GM21381 (cell line): ENCODE measurements at regions not wholly inside any gene's neighbourhood (a gene's known extent, or its start where the extent isn't known, plus 50 kb on each side); places are given as distances from the start of the nearest gene placed in this dataset.
"Not testable (repeated sequence)": the region's sequence is repeated elsewhere in the genome, so short reads cannot be mapped to it uniquely, and the experiment has no call there.

Source experiments
- ATAC-seq: cut with Tn5 transposase; IDR thresholded peaks from one replicate; pipeline ENCODE4 v1.9.1; 2021; ENCODE audit warnings: mild to moderate bottlenecking, moderate library complexity; ENCODE audit not compliant: unreplicated experiment

- no peak for ATAC-seq
These were observed 84.5 kb upstream of the SETMAR start for GRCh38 chr3:4218456-4219226.

DNA sequence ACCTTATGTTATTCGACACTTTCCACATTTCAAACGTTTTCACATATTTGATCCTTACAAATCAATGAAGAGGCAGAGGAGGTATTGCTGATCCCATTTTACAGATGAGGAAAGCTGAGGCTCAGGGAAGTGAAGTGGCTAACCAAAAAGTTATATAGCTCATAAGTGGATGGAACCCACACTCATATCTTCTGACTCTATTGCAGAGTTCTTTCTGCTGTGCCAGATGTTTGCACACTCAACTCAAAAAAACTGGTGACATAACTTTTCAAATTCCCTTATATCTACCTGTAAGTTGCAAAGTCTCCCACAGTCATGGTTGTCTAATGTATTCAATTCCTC lies 84.0 kb upstream of the SETMAR start:
- no peak for ATAC-seq

DNA sequence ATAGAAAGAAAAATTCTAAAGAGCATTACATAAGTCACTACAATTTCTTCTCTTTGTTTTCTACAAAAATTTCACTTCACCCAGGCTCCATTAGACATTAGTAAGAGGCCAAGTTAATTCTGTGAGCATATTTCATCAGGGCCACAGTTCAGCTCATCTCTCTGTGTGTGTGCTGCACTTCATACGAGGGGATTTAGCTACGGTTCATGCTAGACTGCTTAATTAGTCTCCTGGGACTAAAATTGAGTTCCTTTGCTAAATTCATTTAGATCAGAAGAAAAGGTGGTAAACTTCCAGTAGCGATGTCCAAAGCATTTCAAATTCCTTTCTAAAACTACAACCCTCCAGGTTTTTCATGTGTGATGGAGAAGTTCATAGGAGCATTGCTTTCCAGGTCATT lies 83.1 kb upstream of the SETMAR start:
- no peak for ATAC-seq

- no peak for ATAC-seq
These were observed 80.5 kb upstream of the SETMAR start for GRCh38 chr3:4222574-4223175.

DNA sequence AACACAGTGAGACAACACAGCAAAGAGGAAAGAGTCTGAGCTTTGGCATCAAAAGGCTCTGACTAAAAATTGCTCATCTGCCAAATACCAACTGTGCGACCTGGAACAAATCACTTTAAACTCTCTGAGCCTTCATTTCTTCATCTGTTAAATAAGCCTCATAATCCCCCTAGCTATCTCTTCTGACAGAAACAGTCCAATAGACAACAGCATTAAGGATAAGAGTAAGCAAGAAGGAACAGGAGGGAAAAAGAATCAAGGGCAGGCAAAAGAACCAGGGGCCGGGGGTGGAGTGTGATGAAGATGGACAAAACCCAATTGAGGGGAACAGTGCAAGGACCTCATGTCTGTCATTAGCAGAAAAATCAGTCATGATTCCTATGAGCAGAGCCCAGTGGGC lies 79.4 kb upstream of the SETMAR start:
- no peak for ATAC-seq

DNA sequence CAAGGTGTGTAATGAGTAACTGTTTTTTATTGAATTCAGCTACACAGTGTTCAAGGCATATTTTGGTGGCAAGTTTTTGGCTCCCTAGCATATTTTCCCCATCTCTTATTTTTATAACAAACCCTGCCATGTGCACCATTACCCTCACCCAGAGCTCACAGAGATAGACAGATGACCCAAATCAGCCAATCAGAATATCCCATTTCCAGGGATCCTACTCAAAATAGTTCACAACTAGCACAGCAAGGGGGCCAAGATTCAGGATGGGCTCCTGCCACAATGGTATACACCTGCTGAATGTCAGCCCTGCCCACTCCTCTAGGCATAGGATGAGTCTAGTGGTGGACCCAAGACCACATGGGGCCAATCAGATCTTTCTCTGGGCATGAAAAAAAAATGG lies 78.8 kb upstream of the SETMAR start:
- no peak for ATAC-seq

DNA sequence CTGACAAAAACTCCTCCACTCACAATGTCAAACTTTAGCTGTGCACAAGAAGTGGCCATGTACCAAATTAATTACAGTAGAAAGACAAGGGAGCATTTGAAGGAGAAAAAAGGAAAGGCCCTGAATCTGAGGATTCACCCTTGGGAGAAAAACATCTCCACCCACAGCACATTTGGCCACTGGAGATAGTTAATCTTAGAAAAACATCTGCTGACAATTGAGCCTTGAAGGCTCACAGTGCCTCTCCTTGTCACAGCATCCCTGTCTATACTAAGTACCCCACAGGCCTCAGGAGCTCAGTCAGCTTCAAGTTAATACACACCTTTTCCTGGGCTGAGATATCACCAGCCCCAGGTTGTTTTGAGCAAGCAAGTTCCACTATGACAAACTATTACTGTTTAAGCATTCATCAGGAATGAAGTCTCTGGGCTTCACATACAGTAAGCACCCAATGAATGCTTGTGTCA lies 78.1 kb upstream of the SETMAR start:
- no peak for ATAC-seq

DNA sequence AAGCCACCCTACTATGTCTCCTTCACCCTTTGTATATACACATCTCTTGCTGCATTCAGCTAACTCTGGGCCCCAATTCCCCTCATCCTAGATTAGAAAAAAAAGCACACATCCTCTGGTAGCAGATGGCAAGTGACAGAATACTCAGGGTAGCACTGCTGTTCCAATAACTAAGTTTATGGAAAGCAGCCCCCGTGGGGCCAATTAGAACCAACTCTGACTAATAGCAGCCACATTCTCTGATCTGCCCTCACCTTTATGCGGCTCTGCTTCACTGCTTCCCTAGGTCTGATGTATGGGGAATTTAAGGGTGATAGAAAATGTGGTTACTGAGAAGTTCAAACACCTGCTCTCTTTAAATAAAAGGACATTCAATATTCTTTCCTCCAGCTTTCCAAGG lies 74.9 kb upstream of the SETMAR start:
- ATAC-seq: no peak

- ATAC-seq: no peak
These were observed 72.1 kb upstream of the SETMAR start for GRCh38 chr3:4231041-4231440.

- no peak for ATAC-seq
These were observed 70.4 kb upstream of the SETMAR start for GRCh38 chr3:4232798-4233197.

DNA sequence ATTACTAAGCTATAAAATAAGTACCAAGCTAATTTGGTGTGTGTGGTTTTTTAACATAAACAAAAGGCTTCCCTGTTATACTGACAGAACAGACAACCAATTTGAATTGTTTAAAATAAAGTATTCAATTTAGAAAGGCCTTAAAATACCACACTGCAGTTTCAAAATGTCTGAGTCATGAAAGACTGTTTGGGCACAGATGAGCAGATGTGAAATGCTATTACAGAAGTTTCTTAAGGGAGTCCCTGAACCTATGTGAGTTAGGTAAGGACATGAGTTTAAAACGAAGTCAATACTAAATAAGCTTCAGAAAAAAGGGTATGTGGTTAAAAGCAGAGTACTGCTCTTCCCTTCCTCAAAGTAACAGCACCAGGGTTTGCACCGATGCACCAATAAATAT lies 69.7 kb upstream of the SETMAR start:
- no peak for ATAC-seq

- no peak for ATAC-seq
These were observed 68.3 kb upstream of the SETMAR start for GRCh38 chr3:4234889-4235288.

- ATAC-seq: no peak
These were observed 67.5 kb upstream of the SETMAR start for GRCh38 chr3:4235690-4236089.

DNA sequence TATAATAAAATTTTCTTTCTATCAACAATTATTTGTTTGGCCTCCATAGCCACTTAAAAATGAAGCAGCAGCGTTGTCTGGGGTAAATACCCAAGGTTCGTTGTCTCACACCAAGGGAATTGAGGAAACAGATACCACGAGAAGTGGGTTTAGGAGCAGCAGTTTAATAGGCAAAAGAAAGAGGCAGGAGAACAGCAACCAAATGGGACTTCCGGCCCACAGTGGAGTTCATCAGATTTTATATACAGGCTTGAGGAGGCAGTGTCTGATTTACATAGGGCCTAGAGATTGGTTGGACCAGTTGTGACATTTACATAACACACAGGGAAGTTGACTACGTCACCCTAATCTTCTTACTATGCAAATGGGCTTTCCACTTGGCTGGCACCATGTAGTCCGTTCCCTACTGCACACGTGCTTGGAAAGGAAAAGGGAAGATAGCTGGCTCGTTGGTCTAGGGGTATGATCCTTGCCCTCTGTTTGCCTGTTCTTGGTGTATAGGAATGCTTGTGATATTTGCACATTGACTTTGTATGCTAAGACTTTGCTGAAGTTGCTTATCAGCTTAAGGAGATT lies 61.5 kb upstream of the SETMAR start:
- no peak for ATAC-seq

GRCh38 chr3:4245671-4246070 lies 57.5 kb upstream of the SETMAR start:
- no peak for ATAC-seq

GRCh38 chr3:4247391-4247790 lies 55.8 kb upstream of the SETMAR start:
- ATAC-seq: no peak

- ATAC-seq: no peak
These were observed 53.1 kb upstream of the SETMAR start for GRCh38 chr3:4250064-4250463.

DNA sequence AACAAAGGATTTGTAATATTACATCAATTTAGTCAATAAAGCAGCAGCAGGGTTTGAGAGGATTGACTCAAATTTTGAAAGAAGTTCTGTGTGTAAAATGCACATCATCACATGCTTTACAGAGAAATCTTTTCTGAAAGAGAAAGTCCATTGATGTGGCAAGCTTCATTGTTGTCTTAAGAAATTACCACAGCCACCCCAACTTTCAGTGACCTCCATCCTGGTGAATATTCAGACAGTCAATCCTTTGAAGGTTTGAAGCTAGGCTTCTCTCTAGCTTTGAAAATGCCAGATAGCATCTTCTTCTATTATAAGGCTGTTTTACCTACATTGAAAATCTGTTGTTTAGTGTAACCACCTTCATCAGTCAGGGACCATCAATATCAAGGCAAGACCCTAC lies 51.8 kb upstream of the SETMAR start:
- no peak for ATAC-seq

DNA sequence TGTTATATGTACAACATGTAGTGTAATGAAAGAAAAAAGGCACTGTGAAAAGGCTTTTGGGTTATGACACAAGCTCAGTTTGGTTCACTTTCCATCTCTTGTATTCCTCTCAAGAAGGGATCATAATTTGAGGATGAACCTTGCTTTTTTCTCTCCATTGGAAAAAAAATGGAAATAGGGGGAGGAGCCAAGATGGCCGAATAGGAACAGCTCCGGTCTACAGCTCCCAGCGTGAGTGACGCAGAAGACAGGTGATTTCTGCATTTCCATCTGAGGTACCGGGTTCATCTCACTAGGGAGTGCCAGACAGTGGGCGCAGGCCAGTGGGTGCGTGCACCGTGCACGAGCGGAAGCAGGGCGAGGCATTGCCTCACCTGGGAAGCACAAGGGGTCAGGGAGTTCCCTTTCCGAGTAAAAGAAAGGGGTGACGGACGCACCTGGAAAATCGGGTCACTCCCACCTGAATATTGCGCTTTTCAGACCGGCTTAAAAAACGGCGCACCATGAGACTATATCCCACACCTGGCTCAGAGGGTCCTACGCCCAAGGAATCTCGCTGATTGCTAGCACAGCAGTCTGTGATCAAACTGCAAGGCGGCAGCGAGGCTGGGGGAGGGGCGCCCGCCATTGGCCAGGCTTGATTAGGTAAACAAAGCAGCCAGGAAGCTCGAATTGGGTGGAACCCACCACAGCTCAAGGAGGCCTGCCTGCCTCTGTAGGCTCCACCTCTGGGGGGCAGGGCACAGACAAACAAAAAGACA lies 49.9 kb upstream of the SETMAR start:
- not testable (repeated sequence) for ATAC-seq
